ENCODE measurements at regions not wholly inside any gene's neighbourhood (a gene's known extent, or its start where the extent isn't known, plus 50 kb on each side); places are given as distances from the start of the nearest gene placed in this dataset.
A peak's percentile ranks its signal among the peaks of the same experiment; 100 is the strongest.

DNA sequence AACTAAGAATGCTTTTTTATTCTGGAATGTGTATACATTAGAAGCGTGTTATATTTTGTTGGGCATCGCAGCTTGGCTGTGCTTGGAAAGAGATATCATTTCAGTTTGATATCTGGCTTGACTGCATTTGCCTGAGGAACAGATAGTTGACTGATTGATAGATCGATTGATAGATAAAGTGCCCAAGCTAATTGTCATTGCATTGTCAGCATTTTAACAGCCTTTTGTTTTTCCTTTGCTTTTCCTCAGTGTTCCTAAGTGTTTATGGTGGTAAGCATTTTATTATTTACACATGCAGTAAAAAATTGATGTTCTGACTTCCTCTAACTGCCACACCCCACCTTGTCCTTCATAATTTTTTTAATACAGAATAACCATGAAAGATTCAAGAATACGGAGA is 180.9 kb upstream of the GRIK2 start:
- DNase-seq (ENCODE audit: low spot score), result no peak

GRCh38 chr6:101222007-101222406 is 171.5 kb upstream of the GRIK2 start:
- DNase-seq (ENCODE audit: low spot score), result no peak

DNA sequence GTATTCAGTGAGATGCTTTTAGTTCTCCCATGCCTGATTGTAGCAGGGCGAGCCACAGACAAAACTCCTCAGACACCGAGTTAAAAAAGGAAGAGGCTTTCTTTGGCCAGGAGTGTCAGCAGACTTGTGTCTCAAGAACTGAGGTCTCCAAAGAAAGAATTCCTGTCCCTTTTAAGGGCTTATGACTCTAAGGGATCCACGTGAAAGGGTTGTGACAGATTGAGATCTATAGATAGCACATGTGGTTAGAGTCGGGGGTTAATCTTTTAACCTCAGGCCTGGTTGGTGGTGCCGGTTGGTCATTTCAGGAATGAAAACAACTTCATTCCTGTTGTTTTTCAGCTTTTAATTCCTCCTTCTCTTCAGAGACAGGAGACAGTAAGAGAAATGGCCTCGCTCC is 168.8 kb upstream of the GRIK2 start:
- no peak for DNase-seq (ENCODE audit: low spot score)

DNA sequence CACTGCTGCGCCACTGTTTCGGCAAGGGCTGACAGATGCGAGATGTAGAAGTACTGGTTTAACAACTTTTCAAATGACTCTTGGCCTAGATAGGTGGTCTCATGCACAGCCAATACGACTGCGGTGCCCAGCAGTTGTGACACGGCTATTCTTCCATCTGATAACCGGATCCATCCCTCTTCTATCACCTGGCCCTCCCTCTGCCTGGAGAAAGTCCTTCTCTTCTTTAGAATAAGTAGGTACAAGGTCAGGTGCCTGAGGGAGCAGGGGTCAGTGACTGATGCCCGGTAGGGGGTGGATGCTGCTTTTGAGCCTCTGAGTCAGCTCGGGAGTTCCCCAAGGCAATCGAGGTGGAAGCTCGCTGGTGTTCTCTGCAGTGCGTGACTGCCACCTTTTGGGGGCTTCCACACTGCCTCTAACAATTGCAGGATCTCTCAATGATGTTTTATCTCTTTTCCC is 166.8 kb upstream of the GRIK2 start:
- DNase-seq (ENCODE audit: low spot score), result no peak

DNA sequence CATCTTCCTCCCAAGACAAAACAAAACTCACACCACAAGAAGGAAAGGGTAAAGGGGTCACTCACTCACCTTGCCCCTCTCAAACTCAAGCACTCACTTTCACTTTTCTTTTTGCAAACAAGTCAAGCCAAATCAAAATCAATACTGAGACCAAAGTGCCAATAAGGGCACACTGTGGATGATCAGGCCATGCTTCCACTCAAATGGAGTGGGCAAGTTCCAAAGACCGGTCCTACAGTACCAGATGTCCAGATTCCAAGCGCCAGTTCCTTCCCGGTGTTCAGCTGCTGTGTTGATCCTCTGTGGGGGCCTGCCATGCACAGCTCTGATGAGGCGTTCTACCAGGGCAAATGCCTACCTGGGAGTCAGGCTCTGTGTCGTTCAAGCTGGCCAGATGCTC is 162.6 kb upstream of the GRIK2 start:
- DNase-seq (ENCODE audit: low spot score), result no peak

- no peak for DNase-seq (ENCODE audit: low spot score)
Measured at GRCh38 chr6:101231606-101232235, 161.8 kb upstream of the GRIK2 start.

- DNase-seq (ENCODE audit: low spot score), result no peak
Measured at GRCh38 chr6:101232961-101233360, 160.5 kb upstream of the GRIK2 start.

DNA sequence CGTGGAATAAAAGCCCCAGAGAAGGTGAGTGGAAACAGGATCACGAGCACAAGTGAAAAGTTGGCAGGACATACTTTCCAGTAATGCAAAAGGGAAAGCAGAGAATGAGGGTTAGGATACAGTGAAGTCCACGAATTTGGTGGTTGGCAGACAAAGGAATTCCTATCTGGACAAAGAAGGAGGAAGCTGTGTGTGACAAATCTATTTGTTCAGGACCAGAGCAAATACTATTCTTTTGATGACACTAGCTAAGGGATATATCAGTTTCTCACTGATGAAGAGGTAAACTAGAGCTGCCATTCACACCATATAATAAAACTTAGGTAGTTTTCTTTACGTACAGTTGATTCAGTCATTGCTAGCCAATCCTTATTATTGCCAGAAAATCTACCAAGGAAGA is 156.8 kb upstream of the GRIK2 start:
- DNase-seq (ENCODE audit: low spot score), result no peak

DNA sequence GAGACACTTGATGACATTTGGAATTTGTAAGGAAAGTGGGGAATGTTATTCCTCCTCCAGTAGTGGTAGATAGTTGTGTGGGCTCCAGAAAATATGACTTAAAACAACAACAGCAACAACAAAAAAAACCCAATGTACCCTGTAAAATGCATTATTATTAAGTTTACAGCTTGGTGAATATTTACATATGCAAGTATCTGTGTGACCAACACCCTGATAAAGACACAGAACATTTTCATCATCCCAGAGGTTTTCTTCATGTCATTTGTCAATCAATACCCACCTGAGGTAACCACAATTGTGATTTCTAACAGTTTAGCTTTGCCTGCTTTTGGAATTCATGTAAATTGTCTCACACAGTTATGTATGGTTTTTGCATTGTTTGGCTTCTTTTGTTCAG is 152.1 kb upstream of the GRIK2 start:
- DNase-seq (ENCODE audit: low spot score), result no peak

DNA sequence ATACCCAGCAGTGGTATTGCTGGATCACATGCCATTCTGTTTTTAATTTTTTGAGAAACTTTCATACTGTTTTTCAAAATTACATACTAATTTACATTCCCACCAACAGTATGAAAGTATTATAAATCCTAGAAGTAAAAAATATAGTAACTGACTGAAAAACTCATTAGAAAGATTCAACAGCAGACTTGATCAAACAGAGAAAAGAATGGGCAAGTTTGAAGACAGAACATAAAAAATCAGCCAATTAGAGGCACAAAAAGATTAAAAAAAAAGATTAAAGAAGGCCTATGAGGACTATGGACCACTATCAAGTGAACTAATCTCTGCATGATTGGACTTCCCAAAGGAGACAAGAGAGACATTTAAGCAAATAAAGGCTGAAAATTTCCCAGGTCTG is 144.0 kb upstream of the GRIK2 start:
- DNase-seq (ENCODE audit: low spot score), result no peak

GRCh38 chr6:101257163-101257562 is 136.3 kb upstream of the GRIK2 start:
- DNase-seq (ENCODE audit: low spot score), result no peak

GRCh38 chr6:101259505-101259904 is 134.0 kb upstream of the GRIK2 start:
- DNase-seq (ENCODE audit: low spot score), result no peak

DNA sequence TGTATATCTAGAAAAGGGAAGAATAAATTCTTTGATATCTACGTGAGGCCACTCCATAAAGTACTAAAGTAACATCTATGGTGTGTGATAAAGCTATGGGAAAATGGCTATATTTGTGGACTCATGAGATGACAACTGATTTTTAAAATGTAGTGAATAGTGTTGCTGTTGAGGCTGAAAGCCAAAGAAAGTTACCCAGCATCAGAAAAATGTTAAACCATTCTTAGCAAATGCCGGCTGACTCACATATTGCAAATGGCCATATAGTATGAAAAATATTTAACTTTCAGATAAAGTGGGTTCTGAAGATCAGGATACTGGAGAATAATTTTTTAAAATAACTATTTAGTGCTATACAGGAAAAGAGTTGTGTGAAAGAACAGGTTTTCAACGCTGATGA is 129.9 kb upstream of the GRIK2 start:
- no peak for DNase-seq (ENCODE audit: low spot score)

DNA sequence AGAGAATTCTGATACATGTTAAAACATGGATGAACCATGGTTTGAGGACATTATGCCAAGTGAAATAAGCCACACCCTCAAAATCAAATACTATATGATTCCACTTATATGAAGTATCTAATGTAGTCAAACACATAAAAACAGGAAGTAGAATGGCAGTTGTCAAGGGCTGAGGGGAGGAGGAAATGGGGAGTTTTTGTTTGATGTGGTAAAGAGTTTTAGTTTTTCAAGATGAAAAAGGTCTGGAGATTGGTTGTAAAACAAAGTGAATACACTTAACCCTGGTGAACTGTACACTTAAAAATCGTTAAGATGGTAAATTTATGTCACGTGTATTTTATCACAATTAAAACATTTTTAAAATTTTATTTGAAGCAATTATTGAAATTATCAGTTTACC is 127.4 kb upstream of the GRIK2 start:
- DNase-seq (ENCODE audit: low spot score), result no peak

DNA sequence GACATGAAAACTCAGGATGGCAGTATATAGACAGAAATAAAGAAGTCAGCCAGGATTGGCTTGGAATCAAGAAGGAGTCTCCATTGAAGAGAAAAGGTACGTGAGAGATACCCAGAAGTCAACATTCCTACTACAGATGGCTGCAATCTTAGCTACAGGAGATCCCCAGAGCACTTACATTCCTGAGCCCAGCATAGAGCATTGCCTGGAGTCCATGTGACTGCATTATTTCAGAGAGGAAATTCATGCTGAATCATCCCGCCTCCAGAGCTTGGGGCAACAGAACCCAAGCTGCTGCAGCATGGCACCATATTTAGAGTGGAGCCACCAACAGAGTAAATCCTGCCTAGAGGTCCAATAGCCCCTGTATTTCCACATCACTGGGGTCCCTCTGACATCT is 125.0 kb upstream of the GRIK2 start:
- DNase-seq (ENCODE audit: low spot score), result no peak

- DNase-seq (ENCODE audit: low spot score), result no peak
Measured at GRCh38 chr6:101275251-101275650, 118.3 kb upstream of the GRIK2 start.

GRCh38 chr6:101276066-101276465 is 117.4 kb upstream of the GRIK2 start:
- no peak for DNase-seq (ENCODE audit: low spot score)

DNA sequence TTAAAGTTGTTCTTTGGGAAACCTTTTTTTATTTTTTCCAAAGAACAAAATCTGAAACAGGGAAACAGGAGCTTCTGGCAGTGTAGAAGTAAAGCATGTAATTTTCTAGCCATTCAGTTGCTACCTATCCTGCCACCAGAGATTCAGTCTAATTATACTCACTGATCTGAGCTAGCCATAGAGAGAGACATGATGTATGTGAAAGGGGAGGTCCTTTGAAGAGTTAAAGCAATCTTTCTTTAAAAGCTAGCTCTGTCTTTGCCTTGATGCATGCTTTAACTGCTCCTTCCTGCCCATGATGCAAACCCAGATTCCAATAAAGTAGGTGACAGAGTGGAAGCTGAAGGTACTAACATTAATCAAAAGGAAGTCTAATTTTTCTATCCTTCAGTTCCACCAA is 114.1 kb upstream of the GRIK2 start:
- no peak for DNase-seq (ENCODE audit: low spot score)

DNA sequence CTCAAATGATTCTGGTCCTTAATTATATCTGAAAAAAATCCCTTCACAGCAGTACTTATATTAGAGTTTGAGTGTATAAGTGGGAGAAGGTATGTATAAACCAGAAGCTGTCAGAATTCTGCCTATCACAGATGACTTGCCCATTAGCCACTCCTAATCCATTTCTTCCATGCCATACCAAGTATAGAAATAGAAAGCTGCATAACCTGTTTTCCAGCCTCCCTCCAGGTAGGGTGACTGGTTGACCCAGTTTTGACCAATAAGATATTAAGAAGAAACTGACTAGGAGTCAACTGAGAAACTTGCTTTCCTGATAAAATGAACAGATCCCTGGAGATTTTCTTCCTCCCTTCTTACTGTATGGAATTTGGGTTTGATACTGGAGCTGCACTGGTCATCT is 112.2 kb upstream of the GRIK2 start:
- no peak for DNase-seq (ENCODE audit: low spot score)

GRCh38 chr6:101284131-101284530 is 109.4 kb upstream of the GRIK2 start:
- DNase-seq (ENCODE audit: low spot score), result no peak

DNA sequence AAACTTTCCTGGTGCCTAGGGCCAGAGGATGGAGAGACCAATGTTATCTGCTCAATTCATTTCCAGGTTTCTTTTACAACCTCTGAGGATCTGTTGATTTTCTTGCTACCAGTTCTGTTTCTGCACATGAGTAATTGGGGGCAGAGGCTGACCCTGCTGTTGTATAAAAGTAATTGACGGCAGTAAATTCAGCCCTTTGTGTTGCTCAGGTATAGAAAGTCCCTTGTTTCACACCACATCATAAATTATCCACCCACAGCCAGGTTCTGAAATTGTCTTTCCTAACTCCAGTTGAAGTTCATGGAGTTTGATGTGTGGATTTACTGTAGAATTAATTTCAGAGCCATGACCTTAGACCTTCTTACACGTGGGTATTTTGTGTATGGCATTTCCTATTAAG is 107.4 kb upstream of the GRIK2 start:
- DNase-seq (ENCODE audit: low spot score), result no peak

DNA sequence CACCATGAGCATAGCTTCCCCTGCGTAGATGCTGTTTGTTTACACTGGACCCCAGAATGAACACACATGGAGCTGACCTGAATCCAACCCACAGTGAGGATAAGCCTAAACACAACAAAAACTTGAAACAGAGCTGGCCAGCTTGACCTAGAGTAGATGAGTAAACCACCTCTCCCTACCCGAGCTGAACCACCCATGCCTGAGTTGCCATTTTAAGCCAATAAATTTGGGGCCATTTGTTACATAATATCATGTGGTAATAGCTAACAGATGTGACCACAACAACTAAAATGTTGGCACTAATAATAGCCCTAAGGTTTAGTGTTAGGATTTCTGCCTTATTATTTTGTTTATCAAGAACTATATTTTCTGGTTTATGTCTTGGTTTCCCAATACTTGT is 103.2 kb upstream of the GRIK2 start:
- DNase-seq (ENCODE audit: low spot score), result peak; percentile 30

GRCh38 chr6:101294051-101294638 is 99.4 kb upstream of the GRIK2 start:
- no peak for DNase-seq (ENCODE audit: low spot score)

DNA sequence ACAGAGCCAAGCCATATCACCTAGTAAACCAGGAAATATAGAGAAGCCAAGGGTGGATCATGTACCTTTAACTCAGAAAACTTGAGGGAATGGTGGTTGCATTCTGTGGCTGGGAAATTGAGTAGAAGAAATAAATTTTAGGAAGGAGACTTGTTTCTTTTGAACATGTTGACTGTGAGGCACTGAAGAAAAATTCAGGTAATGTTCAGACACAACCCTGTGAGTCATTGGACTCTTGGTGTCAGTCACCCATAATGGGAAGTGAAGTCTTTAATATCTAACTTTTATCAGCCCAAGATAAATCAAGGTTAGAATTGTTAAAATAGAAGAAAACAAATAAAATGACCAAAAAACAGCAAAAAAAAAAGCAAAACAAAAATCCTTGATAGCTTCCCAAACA is 98.8 kb upstream of the GRIK2 start:
- no peak for DNase-seq (ENCODE audit: low spot score)

Measured in H4 (cell line).